ENCODE measurements at regions not wholly inside any gene's neighbourhood (a gene's known extent, or its start where the extent isn't known, plus 50 kb on each side); places are given as distances from the start of the nearest gene placed in this dataset.

DNA sequence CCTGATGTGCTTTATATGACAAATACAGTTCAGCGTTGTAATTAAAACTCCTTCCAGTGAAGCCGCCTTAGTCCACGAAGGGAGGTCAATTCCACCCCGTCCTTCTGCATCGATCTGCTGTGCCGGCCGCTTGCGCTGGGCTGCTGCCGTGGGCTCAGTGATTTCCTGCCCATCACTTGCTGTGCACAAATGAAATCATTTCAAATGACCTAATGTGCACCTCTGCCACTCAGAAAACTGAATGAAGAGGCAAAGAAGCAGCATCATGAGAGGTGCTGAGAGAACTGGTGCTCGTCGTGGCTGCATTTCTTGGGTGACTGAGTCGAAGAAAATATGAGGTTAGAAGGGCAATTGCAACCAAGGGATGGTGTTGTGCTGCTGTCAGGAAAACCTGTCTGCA is 144.3 kb upstream of the SYT6 start:
- TF ChIP-seq, protein P1, sequence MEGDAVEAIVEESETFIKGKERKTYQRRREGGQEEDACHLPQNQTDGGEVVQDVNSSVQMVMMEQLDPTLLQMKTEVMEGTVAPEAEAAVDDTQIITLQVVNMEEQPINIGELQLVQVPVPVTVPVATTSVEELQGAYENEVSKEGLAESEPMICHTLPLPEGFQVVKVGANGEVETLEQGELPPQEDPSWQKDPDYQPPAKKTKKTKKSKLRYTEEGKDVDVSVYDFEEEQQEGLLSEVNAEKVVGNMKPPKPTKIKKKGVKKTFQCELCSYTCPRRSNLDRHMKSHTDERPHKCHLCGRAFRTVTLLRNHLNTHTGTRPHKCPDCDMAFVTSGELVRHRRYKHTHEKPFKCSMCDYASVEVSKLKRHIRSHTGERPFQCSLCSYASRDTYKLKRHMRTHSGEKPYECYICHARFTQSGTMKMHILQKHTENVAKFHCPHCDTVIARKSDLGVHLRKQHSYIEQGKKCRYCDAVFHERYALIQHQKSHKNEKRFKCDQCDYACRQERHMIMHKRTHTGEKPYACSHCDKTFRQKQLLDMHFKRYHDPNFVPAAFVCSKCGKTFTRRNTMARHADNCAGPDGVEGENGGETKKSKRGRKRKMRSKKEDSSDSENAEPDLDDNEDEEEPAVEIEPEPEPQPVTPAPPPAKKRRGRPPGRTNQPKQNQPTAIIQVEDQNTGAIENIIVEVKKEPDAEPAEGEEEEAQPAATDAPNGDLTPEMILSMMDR (IDR thresholded peaks at IDR 0.05; ENCODE audit: control insufficient read depth, extremely low read depth, insufficient read depth) = no peak
- no peak for DNase-seq (ENCODE audit: low read depth)
- H3K4me3 ChIP-seq (ENCODE audit: low read depth, low read length) = no peak overlapping the region

DNA sequence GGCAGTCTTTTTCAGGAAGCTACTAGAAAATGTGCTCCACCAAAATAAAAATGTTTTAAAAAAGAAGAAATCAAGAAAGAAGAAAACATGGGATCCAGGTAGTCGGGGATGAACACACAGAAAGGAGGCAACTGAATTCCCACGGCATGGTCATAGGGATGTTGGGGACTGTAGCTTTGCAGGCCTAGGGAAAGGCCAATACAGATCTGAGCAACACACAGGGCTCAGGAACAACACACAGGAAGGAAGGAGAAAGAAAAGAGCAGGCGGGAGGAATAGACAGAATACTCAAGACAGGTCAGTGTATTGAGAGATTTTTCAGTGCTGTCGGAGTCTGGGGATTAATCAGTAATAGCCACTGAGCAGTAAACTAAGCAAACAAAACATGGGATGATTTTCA is 142.7 kb upstream of the SYT6 start:
- TF ChIP-seq, protein P1 (IDR thresholded peaks at IDR 0.05; ENCODE audit: control insufficient read depth, extremely low read depth, insufficient read depth) = no peak
- DNase-seq (ENCODE audit: low read depth) = no peak
- no peak overlapping the region for H3K4me3 ChIP-seq (ENCODE audit: low read depth, low read length)

DNA sequence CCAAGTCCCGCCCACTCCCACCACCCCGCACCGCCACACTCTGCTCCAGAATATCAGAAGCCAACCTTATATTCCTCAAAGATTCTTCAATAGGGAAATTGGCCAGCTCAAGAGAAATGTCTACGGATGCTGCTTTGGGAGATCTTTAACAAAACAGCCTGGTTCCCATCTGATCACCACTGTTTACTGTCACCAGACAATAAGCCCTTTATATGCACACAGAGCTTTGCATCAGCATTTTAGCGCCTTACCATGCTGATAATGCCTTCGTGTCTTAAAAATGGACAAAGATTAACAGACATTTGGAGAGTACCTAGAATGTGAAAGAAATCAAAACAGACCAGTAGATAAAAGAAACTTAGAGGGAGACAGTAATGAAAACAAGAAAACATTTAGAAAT is 141.7 kb upstream of the SYT6 start:
- TF ChIP-seq, protein P1 (IDR thresholded peaks at IDR 0.05; ENCODE audit: control insufficient read depth, extremely low read depth, insufficient read depth) = no peak
- DNase-seq (ENCODE audit: low read depth) = no peak
- H3K4me3 ChIP-seq (ENCODE audit: low read depth, low read length) = no peak overlapping the region

DNA sequence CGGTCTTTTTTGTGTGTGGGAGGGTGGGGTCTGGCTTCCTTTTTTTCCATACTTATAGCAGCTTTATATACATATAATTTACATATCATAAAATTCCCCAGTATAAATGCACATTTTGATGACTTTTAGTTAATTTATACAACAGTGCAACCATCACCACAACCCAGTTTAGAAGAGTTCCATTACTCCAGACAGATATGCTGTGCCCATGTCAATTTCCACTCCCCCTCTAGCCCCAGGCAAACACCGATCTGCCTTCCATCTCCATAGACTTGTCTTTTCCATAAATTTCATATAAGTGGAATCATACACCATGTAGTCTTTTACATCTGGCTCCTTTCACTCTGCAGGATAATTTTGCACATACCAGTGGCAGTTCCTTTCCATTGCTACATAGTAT is 139.2 kb upstream of the SYT6 start:
- no peak for DNase-seq (ENCODE audit: low read depth)
- TF ChIP-seq, protein P1 (IDR thresholded peaks at IDR 0.05; ENCODE audit: control insufficient read depth, extremely low read depth, insufficient read depth) = no peak
- no peak overlapping the region for H3K4me3 ChIP-seq (ENCODE audit: low read depth, low read length)

DNA sequence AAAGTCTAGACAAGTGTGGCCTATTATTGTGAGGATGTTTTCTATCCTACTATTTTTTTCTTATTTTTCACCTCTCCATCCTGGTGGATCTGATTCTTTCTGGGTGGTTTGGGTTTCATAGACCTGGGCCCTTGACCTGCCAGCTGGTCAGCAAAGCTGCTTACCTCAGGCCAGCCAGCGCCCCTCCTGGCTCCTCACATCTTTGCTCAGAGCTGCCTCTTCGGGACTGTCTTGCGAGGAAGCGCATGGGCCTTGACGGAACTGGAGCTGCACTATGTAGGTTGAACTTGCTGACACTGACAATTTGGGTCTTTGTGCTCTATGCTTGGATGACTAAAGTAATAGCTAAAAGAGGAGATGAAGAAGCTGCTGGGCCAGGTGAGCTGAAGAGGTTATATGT is 138.5 kb upstream of the SYT6 start:
- no peak for DNase-seq (ENCODE audit: low read depth)
- no peak overlapping the region for H3K4me3 ChIP-seq (ENCODE audit: low read depth, low read length)
- TF ChIP-seq, protein P1 (IDR thresholded peaks at IDR 0.05; ENCODE audit: control insufficient read depth, extremely low read depth, insufficient read depth) = no peak

DNA sequence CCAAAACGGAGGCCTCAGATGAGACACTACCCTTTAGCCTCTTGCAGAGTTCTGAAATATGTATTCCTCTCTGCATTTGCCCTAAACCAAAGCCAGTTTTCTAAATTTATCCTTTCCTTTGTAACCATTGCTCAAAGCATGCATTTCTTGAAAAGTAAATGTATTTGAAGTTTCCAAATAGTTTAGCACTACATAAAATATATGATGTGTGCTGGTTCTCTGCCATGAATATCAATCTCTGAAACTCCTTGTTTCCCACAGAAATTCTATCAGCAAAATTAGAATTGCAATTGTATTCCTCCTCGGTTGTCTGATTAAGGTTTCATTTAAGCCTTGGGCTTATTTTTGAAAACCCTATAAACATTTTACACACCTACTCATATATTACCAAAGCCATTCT is 137.1 kb upstream of the SYT6 start:
- no peak for DNase-seq (ENCODE audit: low read depth)
- no peak overlapping the region for H3K4me3 ChIP-seq (ENCODE audit: low read depth, low read length)
- TF ChIP-seq, protein P1 (IDR thresholded peaks at IDR 0.05; ENCODE audit: control insufficient read depth, extremely low read depth, insufficient read depth) = no peak

DNA sequence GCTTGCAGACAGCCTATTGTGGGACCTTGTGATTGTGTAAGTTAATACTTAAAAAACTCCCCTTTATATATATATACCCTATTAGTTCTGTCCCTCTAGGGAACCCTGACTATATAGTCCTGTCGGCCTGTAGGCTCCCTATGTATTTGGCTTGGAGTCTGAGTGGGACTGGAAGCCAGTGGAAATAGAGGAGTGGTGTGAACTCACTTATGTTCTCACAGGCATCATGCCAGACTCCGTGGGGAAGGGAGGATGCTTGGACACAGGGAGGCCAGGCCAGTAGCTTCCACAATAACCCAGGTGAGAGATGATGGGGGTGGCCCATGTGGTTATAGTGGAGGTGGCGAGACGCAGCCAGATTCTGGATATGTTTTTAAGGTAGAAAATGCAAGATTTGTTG is 136.7 kb upstream of the SYT6 start:
- H3K4me3 ChIP-seq (ENCODE audit: low read depth, low read length) = no peak overlapping the region
- TF ChIP-seq, protein P1 (IDR thresholded peaks at IDR 0.05; ENCODE audit: control insufficient read depth, extremely low read depth, insufficient read depth) = no peak
- no peak for DNase-seq (ENCODE audit: low read depth)
